MM.1S (cell line): ENCODE measurements at regions not wholly inside any gene's neighbourhood (a gene's known extent, or its start where the extent isn't known, plus 50 kb on each side); places are given as distances from the start of the nearest gene placed in this dataset.

Source experiments
- DNase-seq: peaks from one replicate; pipeline ENCODE4 v3.0.0-alpha.2; 2015
- H2AFZ ChIP-seq: fragments of 300-600 bp; sonication (generic); 2 replicates; pipeline ENCODE4 v1.6.0; 2016; ENCODE audit warnings: antibody characterized with exemption, low read length
- H3F3A ChIP-seq: fragments of 300-600 bp; sonication (generic); 2 replicates; pipeline ENCODE4 v1.6.1; 2016; ENCODE audit warnings: mild to moderate bottlenecking, antibody characterized with exemption, low read length, moderate library complexity, mixed read lengths; ENCODE audit not compliant: insufficient read depth
- H3K27ac ChIP-seq: fragments of 300-600 bp; sonication (generic); 2 replicates; pipeline ENCODE4 v1.5.1; 2016; ENCODE audit warnings: mild to moderate bottlenecking, low read length
- H3K27me3 ChIP-seq: fragments of 300-600 bp; sonication (generic); replicated peaks from 2 replicates; pipeline ENCODE4 v1.6.0; 2016; ENCODE audit warnings: low read length; ENCODE audit not compliant: insufficient read depth
- H3K36me3 ChIP-seq: fragments of 300-600 bp; sonication (generic); replicated peaks from 2 replicates; pipeline ENCODE4 v1.6.1; 2016; ENCODE audit warnings: mild to moderate bottlenecking, low read length, mixed read lengths; ENCODE audit not compliant: insufficient read depth
- H3K4me1 ChIP-seq: fragments of 300-600 bp; sonication (generic); 2 replicates; pipeline ENCODE4 v1.6.1; 2016; ENCODE audit warnings: low read length, mixed read lengths
- H3K4me2 ChIP-seq: fragments of 300-600 bp; sonication (generic); 2 replicates; pipeline ENCODE4 v1.6.0; 2016; ENCODE audit warnings: low read depth, low read length
- H3K4me3 ChIP-seq: fragments of 300-600 bp; sonication (generic); 2 replicates; pipeline ENCODE4 v1.5.1; 2016; ENCODE audit warnings: low read length, mixed read lengths
- H3K79me2 ChIP-seq: fragments of 300-600 bp; sonication (generic); 2 replicates; pipeline ENCODE4 v1.6.1; 2016; ENCODE audit warnings: mixed run types, low read length, mixed read lengths
- H3K9ac ChIP-seq: fragments of 300-600 bp; sonication (generic); 2 replicates; pipeline ENCODE4 v1.6.1; 2016; ENCODE audit warnings: low read length, mixed read lengths
- H3K9me2 ChIP-seq: fragments of 300-600 bp; sonication (generic); replicated peaks from 2 replicates; pipeline ENCODE4 v1.6.1; 2016; ENCODE audit warnings: mild to moderate bottlenecking, low read length, mixed read lengths; ENCODE audit not compliant: insufficient read depth
- H3K9me3 ChIP-seq: fragments of 300-600 bp; sonication (generic); replicated peaks from 2 replicates; pipeline ENCODE4 v1.6.1; 2016; ENCODE audit warnings: mild to moderate bottlenecking, low read length, mixed read lengths; ENCODE audit not compliant: insufficient read depth
- H4K20me1 ChIP-seq: fragments of 300-600 bp; sonication (generic); 2 replicates; pipeline ENCODE4 v1.6.1; 2016; ENCODE audit warnings: mild to moderate bottlenecking, low read length, moderate library complexity, mixed read lengths; ENCODE audit not compliant: insufficient read depth
- EZH2 ChIP-seq: fragments of 300-600 bp; sonication (generic); optimal IDR thresholded peaks from 2 replicates; pipeline ENCODE3; 2017; ENCODE audit warnings: low read depth, mild to moderate bottlenecking, antibody characterized with exemption, low read length, mixed read lengths
- EZH2phosphoT487 ChIP-seq: fragments of 300-600 bp; sonication (generic); IDR thresholded peaks from 2 replicates; pipeline ENCODE4 v1.6.1; 2018; ENCODE audit warnings: antibody characterized with exemption, low read length
- TF ChIP-seq, protein P1 (sequence below): fragments of 300-600 bp; sonication (generic); IDR thresholded peaks from 2 replicates; pipeline ENCODE4 v1.5.1; 2016; ENCODE audit warnings: antibody characterized with exemption, low read length, mixed read lengths

DNA sequence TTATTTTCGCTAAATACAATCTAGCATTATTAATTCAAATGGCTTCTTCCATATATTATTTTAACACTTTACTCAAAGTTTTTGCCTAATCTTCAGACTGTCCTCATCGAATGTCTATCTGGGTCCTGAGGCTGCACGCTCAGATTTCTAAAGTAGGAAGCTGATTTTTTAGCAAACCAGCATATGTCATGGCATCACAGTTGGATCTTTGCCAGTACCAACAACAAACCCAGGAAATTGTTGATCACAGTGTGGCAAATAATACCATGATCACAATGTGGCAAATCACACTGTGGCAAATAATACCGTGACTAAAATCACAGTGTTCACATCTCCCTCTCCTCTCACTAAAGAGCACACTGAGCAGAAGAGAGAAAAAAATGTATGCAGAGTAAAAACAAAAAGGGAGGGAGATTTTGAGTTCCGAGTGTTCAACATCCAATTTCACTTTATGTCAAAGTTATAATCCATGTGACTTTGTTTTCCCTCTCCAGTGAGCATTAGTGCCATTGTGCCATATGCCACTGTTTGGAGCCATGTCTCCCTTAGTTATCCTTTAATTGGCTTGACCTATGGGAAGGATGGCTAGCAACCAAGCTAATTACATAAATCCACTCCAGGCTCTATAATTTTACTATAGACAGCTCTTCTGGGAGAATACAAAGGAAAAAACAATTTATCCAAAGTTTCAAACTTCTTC is 1059.6 kb downstream of the HACE1 start:
- Histone ChIP-seq H3K9me2 (no peaks in the 10 kb centered on the region), H3K4me2 (no peak overlapping the region), H3K27ac (no peak overlapping the region)

GRCh38 chr6:103798166-103798565 is 1061.6 kb downstream of the HACE1 start:
- no peak overlapping the region for H3K9ac ChIP-seq
- H3K79me2 ChIP-seq = no peaks in the 10 kb centered on the region
- no peak overlapping the region for H3K4me2 ChIP-seq
- no peak overlapping the region for H2AFZ ChIP-seq
- DNase-seq = no peak
- no peaks in the 10 kb centered on the region for H3K9me2 ChIP-seq
- H3K4me3 ChIP-seq = no peak overlapping the region
- no peaks in the 10 kb centered on the region for H3K27me3 ChIP-seq
- H3K9me3 ChIP-seq = no peaks in the 10 kb centered on the region
- H3K36me3 ChIP-seq = no peaks in the 10 kb centered on the region
- no peaks in the 10 kb centered on the region for H3F3A ChIP-seq
- no peaks in the 10 kb centered on the region for H4K20me1 ChIP-seq
- no peak overlapping the region for H3K27ac ChIP-seq
- TF ChIP-seq EZH2phosphoT487 (no peak), EZH2 (no peak)
- TF ChIP-seq, protein P1, sequence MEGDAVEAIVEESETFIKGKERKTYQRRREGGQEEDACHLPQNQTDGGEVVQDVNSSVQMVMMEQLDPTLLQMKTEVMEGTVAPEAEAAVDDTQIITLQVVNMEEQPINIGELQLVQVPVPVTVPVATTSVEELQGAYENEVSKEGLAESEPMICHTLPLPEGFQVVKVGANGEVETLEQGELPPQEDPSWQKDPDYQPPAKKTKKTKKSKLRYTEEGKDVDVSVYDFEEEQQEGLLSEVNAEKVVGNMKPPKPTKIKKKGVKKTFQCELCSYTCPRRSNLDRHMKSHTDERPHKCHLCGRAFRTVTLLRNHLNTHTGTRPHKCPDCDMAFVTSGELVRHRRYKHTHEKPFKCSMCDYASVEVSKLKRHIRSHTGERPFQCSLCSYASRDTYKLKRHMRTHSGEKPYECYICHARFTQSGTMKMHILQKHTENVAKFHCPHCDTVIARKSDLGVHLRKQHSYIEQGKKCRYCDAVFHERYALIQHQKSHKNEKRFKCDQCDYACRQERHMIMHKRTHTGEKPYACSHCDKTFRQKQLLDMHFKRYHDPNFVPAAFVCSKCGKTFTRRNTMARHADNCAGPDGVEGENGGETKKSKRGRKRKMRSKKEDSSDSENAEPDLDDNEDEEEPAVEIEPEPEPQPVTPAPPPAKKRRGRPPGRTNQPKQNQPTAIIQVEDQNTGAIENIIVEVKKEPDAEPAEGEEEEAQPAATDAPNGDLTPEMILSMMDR = no peak
- H3K4me1 ChIP-seq = no peaks in the 10 kb centered on the region

More for the DNA sequence above, 1059.6 kb downstream of the HACE1 start:
- no peak overlapping the region for H2AFZ ChIP-seq
- H3K27me3 ChIP-seq = no peaks in the 10 kb centered on the region
- no peaks in the 10 kb centered on the region for H4K20me1 ChIP-seq
- H3K9ac ChIP-seq = no peak overlapping the region
- TF ChIP-seq, protein P1 = no peak
- TF ChIP-seq EZH2phosphoT487 (no peak), EZH2 (no peak)
- DNase-seq = no peak
- no peaks in the 10 kb centered on the region for H3K79me2 ChIP-seq
- H3F3A ChIP-seq = no peaks in the 10 kb centered on the region
- no peaks in the 10 kb centered on the region for H3K4me1 ChIP-seq
- H3K9me3 ChIP-seq = no peaks in the 10 kb centered on the region
- H3K4me3 ChIP-seq = no peak overlapping the region
- no peaks in the 10 kb centered on the region for H3K36me3 ChIP-seq

GRCh38 chr6:103797738-103798137 is 1062.0 kb downstream of the HACE1 start:
- peak; percentile 12 for DNase-seq
- no peak overlapping the region for H2AFZ ChIP-seq
- no peak overlapping the region for H3K4me3 ChIP-seq
- H3F3A ChIP-seq = no peaks in the 10 kb centered on the region
- H4K20me1 ChIP-seq = no peaks in the 10 kb centered on the region
- H3K9me2 ChIP-seq = no peaks in the 10 kb centered on the region
- H3K36me3 ChIP-seq = no peaks in the 10 kb centered on the region
- H3K4me2 ChIP-seq = no peak overlapping the region
- H3K79me2 ChIP-seq = no peaks in the 10 kb centered on the region
- no peaks in the 10 kb centered on the region for H3K4me1 ChIP-seq
- TF ChIP-seq EZH2phosphoT487 = no peak
- TF ChIP-seq, protein P1 = peak; percentile 33
- H3K9me3 ChIP-seq = no peaks in the 10 kb centered on the region
- no peak overlapping the region for H3K27ac ChIP-seq
- no peak overlapping the region for H3K9ac ChIP-seq
- no peaks in the 10 kb centered on the region for H3K27me3 ChIP-seq
